ENCODE measurements at regions not wholly inside any gene's neighbourhood (a gene's known extent, or its start where the extent isn't known, plus 50 kb on each side); places are given as distances from the start of the nearest gene placed in this dataset.

- TF ChIP-seq CTCF (IDR thresholded peaks at IDR 0.05), result no peak
- no peak for TF ChIP-seq TCF7L2 (IDR thresholded peaks at IDR 0.05; ENCODE audit: low read depth, low read length)
- TF ChIP-seq POLR2AphosphoS5 (IDR thresholded peaks at IDR 0.05; ENCODE audit: low read depth, low read length), result no peak
- no peak for TF ChIP-seq REST (IDR thresholded peaks at IDR 0.05; ENCODE audit: insufficient read depth in 1 of 2, low read depth in 2 of 2, low read length in 1 of 2)
- TF ChIP-seq SIN3A (IDR thresholded peaks at IDR 0.05; ENCODE audit: borderline replicate concordance, insufficient read depth, low read depth, low read length), result no peak
Measured at GRCh38 chr2:15094161-15094560, 461.6 kb downstream of the LRATD1 start.

Measured in Panc1 (cell line).